Panc1 (cell line): ENCODE measurements at regions not wholly inside any gene's neighbourhood (a gene's known extent, or its start where the extent isn't known, plus 50 kb on each side); places are given as distances from the start of the nearest gene placed in this dataset.

Experiments
- ATAC-seq: fragments of 200-7000 bp; cut with Tn5 transposase; 2 replicates; pipeline ENCODE4 v1.9.1; 2020; ENCODE audit warnings: mild to moderate bottlenecking, moderate library complexity
- BruUV-seq: library from RNA; stranded (reverse); fragments of 400-500 nt; replicated peaks from 2 replicates; lab custom pipeline; 2021; lab: Mats Ljungman, UMichigan
- CTCF ChIA-PET: fragments of 300-600 bp; sonication (Branson Sonifier 250); formaldehyde crosslinking; loops from one replicate; lab custom pipeline; 2022; ENCODE audit warnings: antibody characterized with exemption; lab: Charles Lee
- POLR2A ChIA-PET: fragments of 300-600 bp; sonication (Branson Sonifier 250); formaldehyde crosslinking; loops from one replicate; lab custom pipeline; 2022; ENCODE audit warnings: antibody characterized with exemption; lab: Charles Lee
- DNase-seq: peaks from one replicate; pipeline ENCODE4 v3.0.0-alpha.2; 2010; ENCODE audit warnings: low read depth, low spot score
- H3K27ac ChIP-seq: 2 replicates; pipeline ENCODE4 v1.5.1; 2011; ENCODE audit warnings: mild to moderate bottlenecking, low read length, inconsistent platforms
- H3K27me3 ChIP-seq: fragments of 200-500 bp; sonication (Bioruptor generic); 2 replicates; pipeline ENCODE4 v1.6.0; 2014; ENCODE audit warnings: low read length, inconsistent platforms; ENCODE audit not compliant: control insufficient read depth, insufficient read depth
- H3K36me3 ChIP-seq: fragments of 200-500 bp; sonication (Bioruptor generic); 2 replicates; pipeline ENCODE4 v1.5.1; 2014; ENCODE audit warnings: inconsistent platforms, mild to moderate bottlenecking, low read length, moderate library complexity; ENCODE audit not compliant: control insufficient read depth, insufficient read depth
- H3K4me1 ChIP-seq: 2 replicates; pipeline ENCODE4 v1.5.1; 2011; ENCODE audit warnings: inconsistent platforms, mild to moderate bottlenecking, low read length, moderate library complexity; ENCODE audit not compliant: control insufficient read depth, insufficient read depth
- H3K4me3 ChIP-seq, 2 experiments: 2 replicates each; pipeline ENCODE4 v1.5.1; 2011 to 2012; ENCODE audit warnings: low read depth in 2 of 2, low read length in 2 of 2, mild to moderate bottlenecking in 2 of 2, inconsistent platforms in 1 of 2, moderate library complexity in 1 of 2
- H3K9me3 ChIP-seq: fragments of 200-500 bp; sonication (Bioruptor generic); 2 replicates; pipeline ENCODE4 v1.5.1; 2014; ENCODE audit warnings: low read depth, mild to moderate bottlenecking, inconsistent platforms, low read length, moderate library complexity; ENCODE audit not compliant: control insufficient read depth, insufficient read depth
- POLR2AphosphoS5 ChIP-seq: IDR thresholded peaks from 2 replicates; pipeline ENCODE4 v1.6.1; 2012; ENCODE audit warnings: mild to moderate bottlenecking, low read depth, low read length, moderate library complexity
- SIN3A ChIP-seq: IDR thresholded peaks from 2 replicates; pipeline ENCODE4 v1.6.1; 2012; ENCODE audit warnings: low read depth, mild to moderate bottlenecking, low read length, moderate library complexity, borderline replicate concordance; ENCODE audit not compliant: insufficient read depth
- TCF7L2 ChIP-seq: IDR thresholded peaks from 2 replicates; pipeline ENCODE4 v1.6.1; 2011; ENCODE audit warnings: mild to moderate bottlenecking, low read depth, low read length, inconsistent platforms
- in situ Hi-C: cut with HindIII; loops from 2 replicates; pipeline ENCODE4 v1.10.0; 2016; ENCODE audit warnings: low sequenced_read_pairs, low pct_unique_long_range_greater_than_20kb
- intact Hi-C: fragments of 100-400 bp; cut with micrococcal nuclease; formaldehyde crosslinking; loops from one replicate; pipeline ENCODE4 v1.10.0; 2022; ENCODE audit not compliant: unreplicated experiment
- TF ChIP-seq, protein P1 (sequence below): fragments of 450-650 bp; IDR thresholded peaks from 2 replicates; pipeline ENCODE4 v1.5.1; 2017; ENCODE audit warnings: mild to moderate bottlenecking
- TF ChIP-seq, protein P2 (sequence below), 2 experiments: IDR thresholded peaks; 2 replicates each; pipeline ENCODE4 v1.6.1; 2011 to 2012; ENCODE audit warnings: low read depth in 2 of 2, control low read depth in 1 of 2, low read length in 1 of 2, mild to moderate bottlenecking in 1 of 2, moderate library complexity in 1 of 2; ENCODE audit not compliant: insufficient read depth in 1 of 2

DNA sequence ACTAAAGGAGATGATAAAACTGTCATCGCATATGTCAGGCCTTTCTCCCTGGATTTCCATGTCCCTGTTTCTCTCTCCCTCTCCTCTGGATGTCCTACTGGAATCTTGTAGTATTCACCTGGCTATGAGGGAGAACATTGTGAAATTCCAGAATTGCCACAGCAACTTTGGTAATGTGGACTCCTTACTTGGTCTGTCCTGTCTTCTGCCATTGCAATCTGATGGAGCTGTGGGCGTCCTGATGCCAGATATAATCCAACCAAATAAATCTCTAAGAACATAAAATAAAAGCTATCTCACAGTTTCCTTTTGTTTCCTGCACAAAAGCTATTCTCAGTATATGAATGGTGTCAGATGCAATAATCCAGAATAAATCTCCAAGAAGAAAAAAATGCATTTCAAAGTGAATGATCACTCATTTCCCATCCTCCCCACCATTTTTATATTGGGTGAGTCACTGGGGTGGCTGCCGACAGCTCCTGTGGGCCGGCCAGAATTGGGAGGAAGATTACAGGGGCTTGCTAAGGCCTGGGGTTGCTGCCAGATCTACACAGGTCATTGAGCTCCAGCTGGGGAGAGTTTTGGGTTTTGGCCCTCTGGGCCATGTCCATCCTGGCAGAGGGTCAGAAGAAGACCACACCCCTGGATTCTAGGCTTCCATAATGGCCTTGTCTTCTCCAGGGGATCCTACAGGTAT, 160.7 kb upstream of the PITX1 start:
- in situ Hi-C loops, result no loop called here
- Histone ChIP-seq H3K36me3 (no peaks in the 10 kb centered on the region), H3K27ac (no peak overlapping the region), H3K9me3 (no peaks in the 10 kb centered on the region), H3K4me3 (no peak overlapping the region), H3K4me1 (peaks cover 3% of the 10 kb centered on the region; the same call in 1 of the 2 replicates), H3K27me3 (peaks cover 7% of the 10 kb centered on the region)
- ATAC-seq (no peak), DNase-seq (no peak)
- ChIA-PET POLR2A (interaction anchor here (0.6 kb wide), 1 partner anchor 185 kb away, joined by 3 read pairs; no protein-coding TSS in a partner anchor), CTCF (interaction anchor here (0.5 kb wide), 1 partner anchor 38 kb away, joined by 3 read pairs; no protein-coding TSS in a partner anchor)
- no TSS peak for BruUV-seq
- TF ChIP-seq TCF7L2, result no peak
- TF ChIP-seq SIN3A, result no peak
- TF ChIP-seq, protein P1, sequence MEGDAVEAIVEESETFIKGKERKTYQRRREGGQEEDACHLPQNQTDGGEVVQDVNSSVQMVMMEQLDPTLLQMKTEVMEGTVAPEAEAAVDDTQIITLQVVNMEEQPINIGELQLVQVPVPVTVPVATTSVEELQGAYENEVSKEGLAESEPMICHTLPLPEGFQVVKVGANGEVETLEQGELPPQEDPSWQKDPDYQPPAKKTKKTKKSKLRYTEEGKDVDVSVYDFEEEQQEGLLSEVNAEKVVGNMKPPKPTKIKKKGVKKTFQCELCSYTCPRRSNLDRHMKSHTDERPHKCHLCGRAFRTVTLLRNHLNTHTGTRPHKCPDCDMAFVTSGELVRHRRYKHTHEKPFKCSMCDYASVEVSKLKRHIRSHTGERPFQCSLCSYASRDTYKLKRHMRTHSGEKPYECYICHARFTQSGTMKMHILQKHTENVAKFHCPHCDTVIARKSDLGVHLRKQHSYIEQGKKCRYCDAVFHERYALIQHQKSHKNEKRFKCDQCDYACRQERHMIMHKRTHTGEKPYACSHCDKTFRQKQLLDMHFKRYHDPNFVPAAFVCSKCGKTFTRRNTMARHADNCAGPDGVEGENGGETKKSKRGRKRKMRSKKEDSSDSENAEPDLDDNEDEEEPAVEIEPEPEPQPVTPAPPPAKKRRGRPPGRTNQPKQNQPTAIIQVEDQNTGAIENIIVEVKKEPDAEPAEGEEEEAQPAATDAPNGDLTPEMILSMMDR, result no peak
- TF ChIP-seq, protein P2, sequence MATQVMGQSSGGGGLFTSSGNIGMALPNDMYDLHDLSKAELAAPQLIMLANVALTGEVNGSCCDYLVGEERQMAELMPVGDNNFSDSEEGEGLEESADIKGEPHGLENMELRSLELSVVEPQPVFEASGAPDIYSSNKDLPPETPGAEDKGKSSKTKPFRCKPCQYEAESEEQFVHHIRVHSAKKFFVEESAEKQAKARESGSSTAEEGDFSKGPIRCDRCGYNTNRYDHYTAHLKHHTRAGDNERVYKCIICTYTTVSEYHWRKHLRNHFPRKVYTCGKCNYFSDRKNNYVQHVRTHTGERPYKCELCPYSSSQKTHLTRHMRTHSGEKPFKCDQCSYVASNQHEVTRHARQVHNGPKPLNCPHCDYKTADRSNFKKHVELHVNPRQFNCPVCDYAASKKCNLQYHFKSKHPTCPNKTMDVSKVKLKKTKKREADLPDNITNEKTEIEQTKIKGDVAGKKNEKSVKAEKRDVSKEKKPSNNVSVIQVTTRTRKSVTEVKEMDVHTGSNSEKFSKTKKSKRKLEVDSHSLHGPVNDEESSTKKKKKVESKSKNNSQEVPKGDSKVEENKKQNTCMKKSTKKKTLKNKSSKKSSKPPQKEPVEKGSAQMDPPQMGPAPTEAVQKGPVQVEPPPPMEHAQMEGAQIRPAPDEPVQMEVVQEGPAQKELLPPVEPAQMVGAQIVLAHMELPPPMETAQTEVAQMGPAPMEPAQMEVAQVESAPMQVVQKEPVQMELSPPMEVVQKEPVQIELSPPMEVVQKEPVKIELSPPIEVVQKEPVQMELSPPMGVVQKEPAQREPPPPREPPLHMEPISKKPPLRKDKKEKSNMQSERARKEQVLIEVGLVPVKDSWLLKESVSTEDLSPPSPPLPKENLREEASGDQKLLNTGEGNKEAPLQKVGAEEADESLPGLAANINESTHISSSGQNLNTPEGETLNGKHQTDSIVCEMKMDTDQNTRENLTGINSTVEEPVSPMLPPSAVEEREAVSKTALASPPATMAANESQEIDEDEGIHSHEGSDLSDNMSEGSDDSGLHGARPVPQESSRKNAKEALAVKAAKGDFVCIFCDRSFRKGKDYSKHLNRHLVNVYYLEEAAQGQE (IDR thresholded peaks at IDR 0.05; ENCODE audit: insufficient read depth in 1 of 2, low read depth in 2 of 2, low read length in 1 of 2), result no peak
- TF ChIP-seq POLR2AphosphoS5, result no peak
- intact Hi-C loops, result loop anchor here (5.0 kb wide), 2 partner anchors 162 to 277 kb away; partner anchors contain the start of gene PITX1

DNA sequence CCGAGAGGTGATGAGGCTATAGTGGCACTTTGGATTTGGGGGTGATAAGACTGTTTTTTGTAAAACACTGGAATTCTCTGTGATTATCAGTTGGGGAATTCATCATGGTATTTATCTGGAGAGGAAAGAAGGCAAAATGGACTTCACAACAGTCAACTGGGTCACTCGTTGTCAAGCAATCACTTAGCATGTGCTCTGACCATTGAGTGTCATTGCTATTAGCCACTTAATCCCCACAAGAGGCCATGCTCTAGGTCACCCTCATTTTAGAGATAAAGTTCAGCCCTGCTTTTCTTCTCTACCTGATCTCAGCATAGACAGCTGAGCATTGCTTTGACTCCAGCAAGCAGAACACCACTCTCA, 160.1 kb upstream of the PITX1 start:
- no peak for DNase-seq
- H3K9me3 ChIP-seq, result no peaks in the 10 kb centered on the region
- no peak for ATAC-seq
- no peaks in the 10 kb centered on the region for H3K36me3 ChIP-seq
- no peak overlapping the region for H3K4me3 ChIP-seq
- in situ Hi-C loops (no loop called here), intact Hi-C loops (loop anchor here (5.0 kb wide), 2 partner anchors 162 to 277 kb away; partner anchors contain the start of gene PITX1)
- TF ChIP-seq, protein P2 (IDR thresholded peaks at IDR 0.05; ENCODE audit: insufficient read depth in 1 of 2, low read depth in 2 of 2, low read length in 1 of 2), result no peak
- TF ChIP-seq SIN3A, result no peak
- TF ChIP-seq, protein P1, result no peak
- TF ChIP-seq POLR2AphosphoS5, result no peak
- no peak for TF ChIP-seq TCF7L2
- H3K27ac ChIP-seq, result no peak overlapping the region
- peaks cover 3% of the 10 kb centered on the region; the same call in 1 of the 2 replicates for H3K4me1 ChIP-seq
- H3K27me3 ChIP-seq, result peaks cover 2% of the 10 kb centered on the region; the same call in 1 of the 2 replicates
- ChIA-PET CTCF (interaction anchor here (0.5 kb wide), 1 partner anchor 176 kb away, joined by 6 read pairs; no protein-coding TSS in a partner anchor), POLR2A (no interaction called here)
- no TSS peak for BruUV-seq
